HG03565 (cell line): ENCODE measurements at regions not wholly inside any gene's neighbourhood (a gene's known extent, or its start where the extent isn't known, plus 50 kb on each side); places are given as distances from the start of the nearest gene placed in this dataset.
"Not testable (repeated sequence)": the region's sequence is repeated elsewhere in the genome, so short reads cannot be mapped to it uniquely, and the experiment has no call there.

ENCODE experiments used
- ATAC-seq: cut with Tn5 transposase; IDR thresholded peaks from one replicate; pipeline ENCODE4 v1.9.1; 2021; ENCODE audit warnings: mild to moderate bottlenecking, moderate library complexity; ENCODE audit not compliant: unreplicated experiment

DNA sequence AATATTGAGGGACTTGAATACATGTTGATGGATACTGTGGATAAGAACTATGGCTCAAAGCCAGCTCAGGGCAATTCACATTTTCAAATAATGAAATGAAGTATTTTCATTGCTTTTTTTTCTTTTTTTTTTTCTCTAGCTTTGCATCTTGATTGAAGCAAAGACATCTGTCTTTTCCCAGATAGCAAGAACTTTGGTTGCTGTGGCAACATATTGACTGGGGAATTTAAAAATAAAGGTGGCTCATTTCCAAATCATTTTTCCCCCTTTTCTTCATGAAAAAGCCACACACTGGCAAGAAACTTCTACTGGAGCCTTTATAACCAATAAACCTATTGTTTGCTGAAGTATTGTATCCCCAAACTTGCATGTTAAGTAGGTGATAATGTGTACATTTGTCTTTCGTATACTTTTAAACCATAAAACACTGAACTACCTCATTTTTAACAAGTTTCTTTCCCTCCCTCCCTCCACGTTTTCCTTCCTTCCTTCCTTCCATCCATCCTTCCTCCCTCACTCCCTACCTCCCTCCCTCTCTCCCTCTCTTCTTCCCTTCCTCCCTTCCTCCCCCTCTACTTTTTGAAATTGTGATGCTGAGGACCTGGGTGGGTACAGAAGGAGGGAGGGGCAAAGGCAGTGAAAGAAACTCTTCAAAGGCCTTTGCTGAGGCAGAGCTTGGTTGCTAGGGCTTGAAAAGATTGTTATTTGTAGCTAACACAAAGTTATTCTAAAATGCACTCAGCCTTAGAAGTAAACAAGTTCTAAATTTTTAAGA, 343.5 kb upstream of the SPRY2 start:
- no peak for ATAC-seq

DNA sequence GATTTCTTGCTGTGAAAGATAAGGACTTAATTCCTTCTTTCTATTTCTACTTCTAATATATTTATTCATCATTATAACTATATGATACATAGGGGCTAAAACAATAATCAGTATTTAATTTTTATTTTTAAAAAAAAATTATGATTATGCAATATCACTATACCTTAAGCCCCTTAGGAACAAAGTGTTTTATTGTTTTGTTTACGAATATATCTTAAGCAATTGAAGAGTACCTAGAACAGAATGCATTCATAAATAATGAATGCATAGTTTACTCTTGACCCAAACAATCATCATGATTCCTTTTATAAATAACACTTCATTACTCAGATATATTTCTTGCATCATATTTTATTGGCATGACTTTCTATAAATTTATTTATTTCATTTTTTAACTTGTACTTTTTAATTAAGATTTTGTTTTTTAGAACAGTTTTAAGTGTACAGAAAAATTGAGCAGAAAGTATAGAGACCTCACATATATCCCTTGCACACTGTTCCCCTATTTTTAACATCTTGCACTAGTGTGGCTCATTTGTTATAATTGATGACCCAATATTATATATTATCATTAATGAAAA, 339.9 kb upstream of the SPRY2 start:
- no peak for ATAC-seq

DNA sequence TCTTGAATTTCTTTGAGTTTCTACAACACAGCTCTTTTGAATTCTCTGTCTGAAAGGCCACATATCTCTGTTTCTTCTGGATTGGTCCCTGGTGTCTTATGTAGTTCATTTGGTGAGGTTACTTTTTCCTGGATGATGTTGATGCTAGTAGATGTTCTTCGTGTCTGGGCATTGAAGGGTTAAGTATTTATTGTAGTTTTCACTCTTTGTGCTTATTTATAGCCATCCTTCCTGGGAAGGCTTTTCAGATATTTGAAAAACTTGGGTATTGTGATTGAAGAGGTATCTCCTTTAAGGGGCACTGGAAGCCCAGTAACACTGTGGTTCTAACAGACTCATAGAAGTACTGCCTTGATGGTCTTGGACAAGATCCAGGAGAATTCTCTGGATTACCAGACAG, 338.5 kb upstream of the SPRY2 start:
- ATAC-seq, result no peak

DNA sequence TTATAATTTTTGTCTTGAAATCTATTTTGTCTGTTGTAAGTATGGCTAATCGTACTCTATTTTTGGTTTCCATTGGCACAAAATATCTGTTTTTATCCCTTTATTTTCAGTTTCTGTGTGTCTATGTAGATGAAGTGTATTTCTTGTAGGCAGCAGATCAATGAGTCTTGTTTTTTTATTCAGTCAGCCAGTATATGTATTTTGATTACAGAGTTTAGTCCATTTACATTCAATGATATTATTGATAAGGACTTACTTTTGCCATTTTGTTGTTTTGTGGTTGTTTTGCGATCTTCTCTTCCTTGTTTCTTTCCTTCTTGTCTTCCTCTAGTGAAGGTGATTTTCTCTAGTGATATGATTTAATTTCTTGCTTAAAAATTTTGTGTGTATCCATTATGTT, 336.3 kb upstream of the SPRY2 start:
- ATAC-seq, result no peak

DNA sequence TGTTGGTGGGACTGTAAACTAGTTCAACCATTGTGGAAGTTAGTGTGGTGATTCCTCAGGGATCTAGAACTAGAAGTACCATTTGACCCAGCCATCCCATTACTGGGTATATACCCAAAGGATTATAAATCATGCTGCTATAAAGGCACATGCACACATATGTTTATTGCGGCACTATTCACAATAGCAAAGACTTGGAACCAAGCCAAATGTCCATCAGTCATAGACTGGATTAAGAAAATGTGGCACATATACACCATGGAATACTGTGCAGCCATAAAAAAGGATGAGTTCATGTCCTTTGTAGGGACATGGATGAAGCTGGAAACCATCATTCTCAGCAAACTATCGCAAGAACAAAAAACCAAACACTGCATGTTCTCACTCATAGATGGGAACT, 334.5 kb upstream of the SPRY2 start:
- not testable (repeated sequence) for ATAC-seq

DNA sequence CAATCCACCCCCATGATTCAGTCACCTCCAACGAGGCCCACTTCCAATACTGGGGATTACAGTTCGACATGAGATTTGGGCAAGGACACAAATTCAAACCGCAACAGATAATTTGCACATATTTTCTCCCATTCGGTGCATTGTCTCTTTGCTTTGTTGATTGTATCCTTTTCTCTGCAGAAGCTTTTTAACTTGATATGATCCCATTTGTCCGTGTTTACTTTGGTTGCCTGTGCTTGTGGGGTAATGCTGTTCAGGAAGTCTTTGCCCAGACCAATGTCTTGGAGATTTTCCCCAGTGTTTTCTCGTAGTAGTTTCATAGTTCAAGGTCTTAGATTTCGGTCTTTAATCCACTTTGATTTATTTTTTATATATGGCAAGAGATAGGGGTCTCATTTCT, 330.8 kb upstream of the SPRY2 start:
- ATAC-seq, result no peak

DNA sequence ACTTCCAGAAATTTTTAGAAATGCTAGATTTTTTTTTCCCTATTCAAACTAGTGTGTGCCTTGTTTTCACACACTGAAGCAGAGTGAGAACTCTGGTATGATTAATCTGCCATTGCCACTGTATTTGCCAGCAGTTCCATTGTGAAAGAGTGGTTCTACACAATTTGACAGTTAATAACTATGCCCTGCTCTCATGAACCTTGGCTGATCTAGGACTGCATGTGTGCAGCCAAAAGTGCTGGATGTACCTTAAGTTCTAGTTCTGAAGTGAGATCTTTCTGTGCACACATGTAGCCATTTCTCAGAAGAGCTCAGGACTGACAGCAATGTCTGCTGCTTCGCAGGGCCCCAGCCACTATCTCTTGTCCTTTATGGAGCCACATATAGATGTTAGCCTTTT, 328.2 kb upstream of the SPRY2 start:
- no peak for ATAC-seq

DNA sequence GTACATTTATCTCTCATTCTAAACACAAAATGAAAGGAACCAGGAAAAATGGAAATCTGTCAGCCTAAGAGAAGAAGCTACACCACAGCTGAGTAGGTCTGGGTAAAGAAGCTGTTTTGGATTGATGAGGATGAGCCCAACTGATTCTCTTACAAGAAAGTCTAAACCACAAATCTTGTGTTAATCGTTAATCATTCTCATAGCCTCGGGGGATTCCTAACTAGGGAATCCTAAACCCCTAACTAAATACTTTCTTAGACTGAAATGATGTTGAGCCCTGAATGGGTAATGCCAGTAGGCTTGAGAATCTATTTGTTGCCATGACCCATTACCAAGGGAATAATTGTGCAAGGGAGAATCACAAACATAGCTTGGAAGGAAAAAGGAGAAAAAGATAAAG, 327.5 kb upstream of the SPRY2 start:
- no peak for ATAC-seq

DNA sequence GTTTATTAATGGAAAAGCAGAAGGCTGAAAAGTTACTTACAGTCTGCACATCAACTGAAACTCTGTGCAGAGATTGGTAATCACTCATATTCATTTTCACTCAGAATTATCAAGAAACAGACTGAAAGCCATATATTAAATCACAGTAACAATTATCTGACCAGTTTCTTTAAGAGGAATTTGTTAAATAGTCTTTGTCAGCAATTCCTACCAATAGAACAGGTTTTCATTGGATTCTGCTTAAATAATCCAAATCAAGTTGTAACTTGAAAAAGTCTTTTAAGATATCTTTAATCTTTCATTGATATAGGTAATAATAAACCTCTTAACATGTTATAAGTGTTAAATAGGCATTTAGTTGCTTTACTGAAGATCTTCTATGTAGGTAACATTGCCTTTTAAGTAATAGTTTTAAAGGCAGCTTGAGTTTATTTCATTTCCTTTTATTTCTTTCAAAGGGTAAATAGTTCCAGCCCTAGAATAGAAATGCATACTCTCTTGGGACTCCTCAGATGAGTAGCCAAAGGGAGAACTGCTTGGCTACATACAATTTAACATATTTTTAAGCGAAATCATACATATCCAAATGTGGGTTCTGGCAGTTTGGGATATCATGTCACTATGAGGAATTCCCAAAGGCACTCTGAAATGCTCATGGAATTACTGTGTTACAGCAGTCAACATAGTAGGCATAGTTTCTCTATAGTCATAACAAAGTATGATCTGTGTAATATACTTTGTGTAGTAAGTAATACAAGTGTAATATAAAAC, 326.0 kb upstream of the SPRY2 start:
- no peak for ATAC-seq

DNA sequence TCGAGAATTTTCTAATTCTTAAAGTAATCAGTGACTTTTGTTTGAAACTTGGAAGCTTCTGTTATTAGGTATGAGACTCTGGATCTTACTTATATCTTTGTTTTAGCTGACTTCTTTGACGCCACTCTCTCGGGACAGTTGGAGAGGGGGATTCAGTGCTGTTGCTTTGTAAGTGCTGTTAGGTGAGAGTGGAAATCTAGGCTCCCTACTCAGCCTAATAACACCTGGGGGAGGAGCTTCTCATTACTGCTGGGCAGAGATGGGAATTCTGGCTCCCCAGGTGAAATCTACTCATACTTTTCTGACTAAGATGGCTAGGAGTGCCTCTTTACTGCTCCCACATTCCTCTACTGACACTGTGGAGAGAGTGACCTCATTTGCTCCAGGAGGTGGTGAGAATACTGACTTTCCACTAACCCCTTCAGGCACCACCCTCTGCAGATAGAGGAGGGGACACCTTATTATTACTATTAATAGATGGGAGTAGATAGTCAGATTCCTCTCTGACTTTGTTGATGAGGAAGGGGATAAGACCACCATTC, 324.9 kb upstream of the SPRY2 start:
- ATAC-seq, result no peak

DNA sequence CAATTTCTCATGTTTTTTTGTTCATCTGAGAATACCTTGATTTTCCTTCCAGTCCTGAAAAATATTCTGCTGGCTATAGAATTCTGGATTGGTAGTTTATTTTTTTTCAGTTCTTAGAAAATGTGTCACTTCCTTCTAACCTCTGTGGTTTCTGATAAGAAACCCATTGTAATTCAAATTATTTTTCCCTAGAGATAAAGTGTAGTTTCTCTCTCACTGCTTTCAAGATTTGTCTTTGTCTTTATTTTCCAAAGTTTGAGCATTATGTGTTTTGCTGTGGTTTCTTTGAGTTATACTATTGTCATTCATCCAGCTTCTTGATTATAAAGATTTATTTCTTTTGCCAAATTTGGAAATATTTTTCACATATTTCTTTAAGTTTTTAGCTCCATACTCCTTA, 324.0 kb upstream of the SPRY2 start:
- ATAC-seq, result no peak

DNA sequence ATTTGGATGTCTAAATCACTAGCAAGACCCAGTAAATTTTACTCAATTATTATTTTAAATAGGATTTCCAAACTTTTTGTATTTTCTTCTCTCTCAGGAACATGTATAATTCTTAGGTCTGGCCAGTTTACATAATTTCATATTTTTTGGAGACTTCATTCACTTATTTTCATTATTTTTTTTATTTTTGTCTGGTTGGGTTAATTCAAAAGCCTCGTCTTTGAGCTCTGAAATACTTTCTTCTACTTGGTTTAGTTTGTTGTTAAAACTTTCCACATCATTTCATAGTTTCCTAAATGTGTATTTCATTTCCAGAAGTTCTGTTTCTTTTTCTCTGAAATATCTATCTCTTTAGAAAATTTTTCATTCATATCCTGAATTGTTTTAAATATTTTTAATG, 322.9 kb upstream of the SPRY2 start:
- ATAC-seq, result no peak

DNA sequence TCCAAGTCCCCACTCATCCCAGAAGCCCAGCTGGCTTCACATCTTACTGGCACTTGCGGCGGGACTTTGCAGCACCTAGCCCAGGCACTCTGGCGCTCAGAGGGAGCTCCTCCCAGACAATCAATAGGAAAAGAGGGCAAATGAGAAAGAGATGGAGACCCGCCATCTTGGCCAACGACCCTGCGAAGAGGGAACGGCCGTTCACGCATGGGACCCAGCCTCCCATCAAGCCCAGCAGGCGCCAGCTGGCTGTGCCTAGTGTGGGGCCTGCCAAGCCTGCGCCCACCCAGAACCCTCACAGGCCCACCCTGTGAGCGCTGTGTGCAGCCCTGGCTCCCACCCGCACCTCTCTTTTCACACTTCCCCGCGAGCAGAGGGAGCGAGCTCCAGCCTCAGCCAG, 317.8 kb upstream of the SPRY2 start:
- ATAC-seq, result no peak

DNA sequence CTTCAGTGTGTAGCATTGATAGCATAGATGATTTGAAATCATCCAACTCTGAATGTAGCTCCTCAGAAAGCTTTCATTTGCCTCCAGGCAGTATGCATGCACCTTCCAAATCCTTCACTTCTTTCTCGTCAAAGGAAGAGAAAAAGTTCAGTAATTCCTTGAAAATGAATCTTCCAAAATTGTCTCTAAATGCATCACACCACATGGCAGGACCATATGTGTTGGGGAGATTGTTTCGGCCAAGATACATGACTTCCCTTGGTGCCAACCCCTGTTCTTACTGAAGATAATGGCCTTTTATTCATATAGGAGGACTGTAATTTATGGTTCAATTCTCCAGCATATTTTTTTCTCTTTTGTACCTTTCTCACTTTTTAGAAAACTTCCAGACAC, 315.6 kb upstream of the SPRY2 start:
- ATAC-seq, result no peak

DNA sequence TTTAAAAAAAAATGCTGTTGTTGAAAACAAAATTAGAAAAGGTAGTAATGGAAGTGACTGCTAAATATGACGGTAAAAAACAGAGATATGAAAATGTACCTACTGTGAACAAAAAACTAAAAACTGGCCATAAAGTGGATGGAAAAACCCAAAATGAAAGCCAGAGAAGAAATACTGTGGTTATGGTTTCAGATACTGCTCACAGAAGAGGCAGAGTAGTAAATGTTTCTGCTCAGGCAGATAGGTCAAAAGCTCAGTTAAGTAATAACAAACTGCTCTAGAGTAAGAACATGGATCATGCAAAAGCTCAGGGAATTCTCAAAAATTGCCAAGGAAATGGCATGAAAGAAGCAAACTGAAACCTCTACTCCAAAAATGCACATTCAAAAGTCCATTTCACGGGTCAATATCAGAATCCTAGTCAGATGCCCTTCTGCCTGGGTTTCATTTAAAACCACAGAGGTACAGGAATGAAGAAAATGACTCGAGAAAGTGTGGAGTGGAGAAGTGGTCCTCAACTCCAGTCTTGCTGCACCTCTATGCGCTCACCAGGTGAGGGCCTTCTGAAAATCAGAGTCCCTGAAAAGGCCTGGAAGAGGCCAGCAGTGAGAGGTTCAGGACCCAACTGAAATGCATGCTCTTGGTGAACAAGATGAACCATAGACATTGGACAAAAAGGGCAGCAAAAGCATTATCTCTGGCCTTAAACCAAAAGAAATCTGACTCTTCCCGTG, 315.0 kb upstream of the SPRY2 start:
- ATAC-seq, result no peak

DNA sequence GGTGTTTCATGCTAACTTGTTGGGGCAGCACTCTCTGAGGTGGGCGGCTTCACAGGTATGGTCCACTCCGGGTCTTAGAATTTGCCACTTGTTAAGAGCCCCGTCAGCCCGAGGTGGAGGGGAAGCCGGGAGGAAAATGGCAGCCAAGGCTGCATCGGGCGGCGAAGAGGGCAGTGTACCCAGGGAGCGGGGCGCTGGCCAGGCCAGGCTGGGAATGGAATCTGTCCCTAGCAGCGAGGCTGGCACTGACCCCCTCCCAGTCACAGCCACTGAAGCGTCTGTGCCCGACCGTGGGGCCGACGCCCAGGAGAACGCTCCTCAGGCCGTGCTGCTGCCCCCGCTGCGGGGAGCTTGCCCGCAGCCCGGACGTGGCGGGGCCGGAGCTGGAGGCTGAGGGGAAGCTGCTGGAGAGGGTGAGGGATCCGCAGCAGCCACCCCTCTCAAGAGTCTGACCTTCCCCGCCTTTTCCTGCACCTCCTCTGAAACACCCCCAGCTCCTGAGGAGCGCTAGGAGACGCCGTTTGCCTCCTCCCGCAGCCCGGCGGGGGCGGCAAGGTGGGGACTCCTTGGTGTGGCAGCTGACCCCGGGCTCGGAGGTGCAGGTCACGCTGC, 313.8 kb upstream of the SPRY2 start:
- no peak for ATAC-seq

DNA sequence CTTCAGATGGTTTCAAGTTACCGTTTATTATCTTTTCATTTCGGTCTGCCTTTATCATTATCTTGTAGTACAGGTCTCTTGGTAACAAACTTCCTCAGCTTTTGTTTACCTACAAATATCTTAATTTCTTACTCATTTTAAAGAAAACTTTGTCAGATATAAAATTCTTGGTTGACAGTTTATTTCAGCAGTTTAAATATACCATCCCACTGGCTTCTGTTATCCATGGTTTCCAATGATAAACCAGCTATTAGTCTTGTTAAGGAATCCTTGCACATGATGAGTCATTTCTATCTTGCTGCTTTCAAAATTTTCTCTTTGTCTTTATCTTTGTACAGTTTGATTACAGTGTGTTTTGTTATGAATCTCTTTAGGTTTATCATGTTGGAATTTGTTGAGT, 308.3 kb upstream of the SPRY2 start:
- no peak for ATAC-seq

DNA sequence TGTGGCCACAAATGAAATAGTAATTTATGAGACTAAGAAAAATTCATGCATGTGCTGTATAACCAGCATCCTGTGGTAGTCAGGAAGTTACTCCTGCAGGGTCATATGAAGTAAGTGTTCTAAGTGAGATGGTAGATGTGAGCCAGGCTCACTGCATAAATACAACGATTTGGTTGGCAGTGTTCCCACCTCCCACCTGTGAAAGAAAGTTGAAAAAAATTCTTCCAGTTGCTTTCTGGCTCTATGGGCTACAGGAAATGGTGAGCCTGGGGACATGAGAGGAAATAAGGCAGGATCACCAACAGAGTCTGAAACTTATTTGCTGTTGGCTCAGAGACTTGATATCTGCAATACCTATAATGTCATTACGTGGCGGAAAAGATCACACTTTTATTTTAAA, 301.7 kb upstream of the SPRY2 start:
- no peak for ATAC-seq

DNA sequence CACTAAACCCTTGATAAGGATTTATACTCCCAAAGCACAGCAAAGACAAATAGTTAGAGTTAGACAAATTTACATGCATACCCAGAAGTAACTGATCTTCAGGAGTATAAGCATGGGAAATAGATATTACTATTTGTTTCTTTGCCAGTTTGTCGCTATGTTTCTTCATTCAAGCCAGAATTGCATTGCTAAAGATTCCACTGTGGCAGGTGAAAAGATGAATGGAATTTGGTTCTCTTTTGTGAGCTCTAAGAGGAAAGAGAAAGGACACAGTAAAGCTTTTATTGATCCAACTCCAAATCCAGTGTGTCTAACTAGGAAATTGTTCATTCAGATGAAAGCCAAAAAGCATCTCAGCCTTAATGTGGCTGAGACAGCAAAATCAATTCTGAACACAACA, 292.3 kb upstream of the SPRY2 start:
- no peak for ATAC-seq

DNA sequence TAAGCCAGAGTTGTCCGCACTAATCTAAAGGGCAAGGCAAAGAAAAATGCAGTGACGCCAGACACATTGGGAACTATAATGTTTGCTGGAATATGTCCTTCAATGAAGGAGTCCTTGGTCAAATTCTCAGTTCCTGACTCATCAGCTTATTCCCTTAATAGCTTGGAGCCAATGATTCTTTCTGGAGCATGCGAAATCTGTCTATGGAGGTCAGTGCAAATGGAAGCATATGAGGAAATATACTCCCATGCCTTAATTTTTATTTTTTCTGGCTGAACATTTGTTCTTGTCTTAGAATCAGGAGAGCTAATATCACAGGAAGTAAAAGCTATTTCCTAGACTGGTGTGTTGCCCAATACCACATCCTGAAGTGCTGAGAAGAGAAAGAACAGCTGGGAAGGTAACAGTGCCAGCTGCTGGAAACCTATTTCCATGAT, 289.8 kb upstream of the SPRY2 start:
- ATAC-seq, result no peak

DNA sequence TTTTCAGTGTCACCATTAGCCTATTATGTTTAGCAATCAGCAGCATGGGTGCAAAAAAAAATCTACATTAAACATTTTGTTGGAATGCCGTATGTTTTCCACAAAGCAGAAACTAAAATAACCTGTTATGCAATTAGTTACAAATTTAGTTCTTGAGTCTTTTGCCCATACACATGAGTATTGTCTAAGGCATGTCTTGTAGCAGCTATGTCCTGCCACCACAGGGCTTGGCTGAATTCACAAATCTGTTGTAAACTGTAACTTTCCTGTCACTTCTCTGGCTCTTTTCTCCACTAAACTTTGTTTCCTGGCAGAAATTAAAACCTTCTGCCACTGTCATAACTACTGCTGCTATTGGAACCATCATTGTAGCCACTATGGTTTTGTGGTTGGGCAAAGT, 277.9 kb upstream of the SPRY2 start:
- no peak for ATAC-seq
